IPS DF 4.7 (cell line): ENCODE measurements at regions not wholly inside any gene's neighbourhood (a gene's known extent, or its start where the extent isn't known, plus 50 kb on each side); places are given as distances from the start of the nearest gene placed in this dataset.
"Not testable (repeated sequence)": the region's sequence is repeated elsewhere in the genome, so short reads cannot be mapped to it uniquely, and the experiment has no call there.

Source experiments
- DNase-seq: peaks from one replicate; pipeline ENCODE4 v3.0.0-alpha.2; 2013; ENCODE audit warnings: low spot score; ENCODE audit errors: extremely low read depth

DNA sequence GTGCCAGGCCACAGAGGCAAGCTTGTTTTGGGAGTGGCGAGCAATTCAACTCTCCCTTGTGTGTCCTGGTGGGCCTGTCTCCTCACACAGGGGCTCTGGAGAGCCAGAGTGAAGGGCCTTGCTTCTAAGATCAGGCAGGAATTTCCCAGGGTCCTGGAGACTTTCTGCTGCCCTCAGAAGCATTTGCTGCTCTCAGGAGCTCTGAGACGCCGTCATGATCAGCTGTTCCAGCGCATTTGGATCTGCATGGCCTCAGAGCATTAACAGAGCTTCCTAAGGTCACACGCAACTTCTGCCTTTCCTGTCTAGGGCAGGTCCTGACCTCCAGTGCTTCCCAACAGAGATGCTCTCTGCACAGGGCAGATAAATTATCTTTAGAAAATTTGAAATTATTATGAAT, 52.2 kb upstream of the C10orf90 start:
- DNase-seq = no peak

- DNase-seq = no peak
These were observed 52.7 kb upstream of the C10orf90 start for GRCh38 chr10:126723226-126723625.

GRCh38 chr10:126729314-126729870, 58.9 kb upstream of the C10orf90 start:
- DNase-seq = no peak

DNA sequence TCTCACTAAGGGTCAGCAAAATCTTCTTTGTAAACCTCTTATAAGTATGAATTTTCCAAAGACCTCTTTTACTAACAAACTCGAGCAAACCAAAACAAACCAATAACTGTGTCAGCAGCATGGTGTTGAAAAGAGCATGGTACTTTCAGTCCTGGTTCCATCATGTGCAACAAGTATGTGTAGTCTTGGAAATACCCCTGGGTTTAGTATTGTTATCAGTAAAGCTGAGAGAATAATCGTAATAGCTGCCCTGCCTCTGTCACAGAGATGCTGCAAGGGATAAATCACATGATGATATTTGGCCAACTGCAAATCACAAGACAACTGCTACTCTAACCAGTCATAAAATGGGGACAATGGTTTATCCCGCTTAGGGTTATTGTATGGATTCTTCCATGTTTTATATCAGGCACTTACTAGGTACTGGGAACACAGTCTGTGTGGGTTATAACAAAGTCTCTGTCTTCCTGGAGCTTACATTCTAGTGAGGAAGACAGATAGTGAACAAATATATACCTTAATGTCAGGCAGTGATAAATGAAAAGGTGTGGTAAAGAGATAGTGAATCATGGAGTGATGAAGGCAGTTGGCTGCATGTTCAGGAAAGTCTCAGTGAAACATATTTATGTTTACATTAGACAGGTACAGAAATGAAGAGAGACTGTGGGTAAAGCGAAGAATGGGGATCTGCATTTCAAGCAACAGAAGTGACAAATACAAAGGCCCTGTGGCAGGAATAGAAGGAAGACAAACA, 60.5 kb upstream of the C10orf90 start:
- no peak for DNase-seq

- no peak for DNase-seq
These were observed 61.1 kb upstream of the C10orf90 start for GRCh38 chr10:126731610-126731990.

GRCh38 chr10:126732308-126732707, 61.8 kb upstream of the C10orf90 start:
- DNase-seq = no peak

GRCh38 chr10:126732868-126733267, 62.4 kb upstream of the C10orf90 start:
- no peak for DNase-seq

- DNase-seq = no peak
These were observed 63.5 kb upstream of the C10orf90 start for GRCh38 chr10:126734015-126734414.

GRCh38 chr10:126734967-126735366, 64.5 kb upstream of the C10orf90 start:
- no peak for DNase-seq

GRCh38 chr10:126736142-126736541, 65.6 kb upstream of the C10orf90 start:
- no peak for DNase-seq

DNA sequence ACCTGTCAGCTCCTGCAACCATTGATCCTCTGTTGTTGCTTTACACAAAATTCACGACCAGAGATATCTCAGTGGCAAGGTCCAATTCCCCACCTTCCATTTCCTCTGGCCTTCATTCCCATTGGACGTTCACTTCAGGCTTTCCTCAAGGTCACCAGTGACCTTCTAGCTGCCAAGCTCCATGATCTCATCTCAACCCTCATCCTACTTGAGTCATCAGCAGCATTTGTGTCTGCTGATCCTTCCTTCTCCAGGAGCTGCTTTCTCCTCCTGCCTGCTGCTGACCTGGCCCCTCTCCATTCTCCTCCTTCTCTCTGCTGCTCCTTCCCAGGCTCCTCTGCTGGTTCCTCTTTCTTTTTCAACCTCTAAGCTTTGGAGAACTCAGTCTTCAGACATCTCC, 66.2 kb upstream of the C10orf90 start:
- DNase-seq = no peak

DNA sequence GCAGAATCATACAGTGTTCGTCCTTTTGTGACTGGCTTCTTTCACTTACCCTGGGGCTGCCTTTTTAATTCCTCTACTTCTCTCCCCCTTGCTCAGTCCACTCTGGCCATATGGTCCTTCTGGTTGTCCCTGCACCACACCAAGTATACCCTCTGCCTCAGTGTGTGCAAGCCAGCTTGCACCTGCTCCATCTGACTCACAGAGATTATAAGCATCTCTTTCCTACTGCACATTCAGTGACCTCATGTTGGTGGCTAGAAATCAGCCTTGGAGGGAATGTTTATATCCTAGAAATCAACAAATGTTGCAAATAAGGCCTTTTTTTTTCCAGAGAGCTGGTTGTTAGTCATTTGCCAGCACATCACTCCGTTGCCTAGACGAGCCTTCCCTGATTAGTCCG, 67.5 kb upstream of the C10orf90 start:
- no peak for DNase-seq

DNA sequence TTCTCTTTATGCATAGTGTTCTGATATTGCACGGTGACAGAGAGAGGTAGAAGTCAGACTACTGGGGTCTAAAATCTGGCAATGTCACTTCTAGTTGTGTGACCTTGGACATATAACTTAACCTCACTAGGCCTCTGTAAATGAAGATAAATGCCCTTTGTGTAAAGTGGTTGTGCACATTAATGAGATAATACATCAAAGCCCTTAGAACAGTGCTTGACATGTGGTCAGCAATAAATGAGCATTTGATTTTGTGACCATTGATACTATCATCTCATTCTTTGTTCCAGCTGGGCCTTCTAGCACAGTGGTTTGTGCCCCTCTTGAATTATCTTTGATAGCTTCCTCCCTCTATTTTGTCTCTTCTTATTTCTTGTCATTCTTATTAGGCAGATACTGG, 74.1 kb upstream of the C10orf90 start:
- DNase-seq = no peak

- DNase-seq = peak; percentile 75
These were observed 78.6 kb upstream of the C10orf90 start for GRCh38 chr10:126749015-126749655.

DNA sequence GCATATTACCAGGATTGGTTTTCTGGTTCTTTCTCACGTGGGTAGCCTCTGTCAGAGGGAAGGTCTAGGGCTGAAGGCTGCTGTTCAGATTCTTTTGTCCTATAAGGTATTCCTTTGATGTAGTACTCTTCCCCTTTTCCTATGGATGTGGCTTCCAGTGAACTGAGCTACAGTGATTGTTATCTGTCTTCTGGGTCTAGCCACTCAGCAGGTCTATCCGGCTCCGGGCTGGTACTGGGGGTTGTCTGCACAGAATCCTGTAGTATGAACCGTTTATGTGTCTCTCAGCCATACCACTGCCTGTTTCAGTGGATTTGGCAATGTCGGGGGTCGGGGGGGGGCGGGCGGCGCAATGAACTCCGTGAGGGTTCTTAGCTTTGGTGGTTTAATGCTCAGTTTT, 84.5 kb upstream of the C10orf90 start:
- DNase-seq = no peak

GRCh38 chr10:126758867-126759266, 88.4 kb upstream of the C10orf90 start:
- DNase-seq = no peak

DNA sequence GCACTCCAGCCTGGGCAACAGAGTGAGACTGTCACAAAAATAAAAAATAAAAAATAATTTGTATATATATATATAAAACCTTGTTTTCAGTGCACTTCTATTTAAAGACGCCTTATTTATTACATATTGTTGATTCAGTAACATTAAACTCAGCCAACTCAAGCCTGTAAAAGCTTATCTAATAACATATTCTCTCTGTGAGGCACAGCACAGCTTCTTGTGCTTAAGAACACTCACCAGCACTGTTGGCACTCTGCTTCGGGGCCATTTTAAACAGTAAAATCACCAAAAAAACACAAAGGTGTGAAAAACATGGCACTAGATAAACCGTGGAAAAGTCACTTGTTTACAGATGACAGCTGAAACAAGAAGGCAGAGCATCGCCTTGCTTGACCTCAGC, 89.0 kb upstream of the C10orf90 start:
- no peak for DNase-seq

DNA sequence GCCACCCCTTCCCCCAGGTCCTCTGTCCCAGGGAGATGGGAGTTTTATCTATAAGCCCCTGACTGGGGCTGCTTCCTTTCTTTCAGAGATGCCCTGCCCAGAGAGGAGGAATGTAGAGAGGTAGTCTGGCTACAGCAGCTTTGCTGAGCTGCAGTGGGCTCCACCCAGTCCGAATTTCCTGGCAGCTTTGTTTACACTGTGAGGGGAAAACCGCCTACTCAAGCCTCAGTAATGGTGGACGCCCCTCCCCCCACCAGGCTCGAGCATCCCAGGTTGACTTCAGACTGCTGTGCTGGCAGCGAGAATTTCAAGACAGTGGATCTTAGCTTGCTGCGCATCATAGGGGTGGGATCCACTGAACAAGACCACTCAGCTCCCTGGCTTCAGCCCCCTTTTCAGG, 96.2 kb upstream of the C10orf90 start:
- not testable (repeated sequence) for DNase-seq

GRCh38 chr10:126770809-126771208, 100.3 kb upstream of the C10orf90 start:
- DNase-seq = no peak

DNA sequence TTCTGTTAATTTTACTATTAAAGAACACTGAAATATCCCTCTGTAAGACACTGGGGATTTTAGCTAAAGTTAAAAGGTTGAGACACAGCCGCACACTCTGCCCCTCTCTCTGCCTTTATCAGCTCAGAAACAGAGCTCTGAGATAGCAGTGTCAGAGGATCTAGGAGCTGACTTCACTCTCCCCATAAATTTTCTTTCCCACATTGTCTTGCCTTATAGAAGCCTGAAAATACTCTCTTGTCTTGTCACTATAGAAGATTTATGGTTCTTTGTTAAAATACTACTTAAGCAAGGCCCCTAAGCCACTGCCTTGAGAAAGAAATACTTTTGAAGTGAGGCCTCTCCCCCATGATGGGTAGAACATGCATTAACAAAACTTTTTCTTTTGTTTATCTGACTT, 105.7 kb upstream of the C10orf90 start:
- no peak for DNase-seq

DNA sequence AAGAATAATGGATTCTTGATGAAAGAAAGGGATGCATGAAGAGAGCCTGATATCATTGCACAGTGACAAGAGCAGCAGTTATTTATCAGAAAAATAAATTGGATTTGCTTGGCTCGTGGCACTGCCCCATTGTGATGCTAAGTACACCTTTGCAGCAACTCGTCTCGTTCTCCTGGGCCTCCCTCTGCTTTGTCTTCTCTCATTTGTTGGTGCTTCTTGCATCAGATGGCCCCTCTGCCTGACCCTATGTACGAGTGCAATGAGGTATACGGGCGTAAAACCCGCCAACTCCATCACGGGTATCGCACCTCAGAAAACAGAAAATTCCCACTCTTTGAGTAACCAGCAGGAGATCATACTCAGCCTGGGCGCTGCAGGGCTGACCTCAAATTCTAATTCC, 107.2 kb upstream of the C10orf90 start:
- DNase-seq = no peak

DNA sequence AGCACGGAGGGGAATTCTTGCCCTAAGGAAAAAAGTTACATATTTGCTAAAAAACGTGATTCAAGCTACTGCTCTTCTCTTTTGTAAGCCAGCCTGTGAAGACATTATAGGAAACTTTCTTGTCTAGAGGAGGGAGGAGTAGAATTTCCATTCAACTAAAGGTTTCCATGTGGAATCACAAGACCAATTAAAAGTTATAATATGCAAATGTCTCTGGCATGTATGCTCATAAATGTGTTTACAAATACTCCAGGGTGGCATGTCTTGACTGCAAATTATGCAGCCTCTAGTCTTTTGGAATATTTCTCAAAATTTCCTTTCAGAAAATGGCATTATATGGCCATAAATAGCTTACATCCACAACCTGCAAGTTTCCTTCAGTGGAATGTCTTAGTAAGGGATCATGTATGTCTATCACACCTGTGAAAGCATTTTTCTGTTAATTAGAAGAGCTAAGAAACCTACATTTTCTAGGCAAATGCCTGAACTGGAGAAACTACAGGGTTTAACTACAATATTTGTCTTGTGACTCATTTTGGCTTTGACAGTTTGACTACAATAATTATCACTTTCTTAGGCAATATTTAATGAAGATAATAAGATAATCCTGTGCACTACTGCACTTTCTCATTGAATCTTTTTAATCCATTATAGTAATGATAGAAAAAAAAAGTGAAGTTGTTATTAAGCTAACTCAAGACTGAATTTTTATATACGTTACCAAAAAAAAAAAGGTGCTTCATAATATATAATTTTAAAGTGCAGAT, 111.1 kb upstream of the C10orf90 start:
- DNase-seq = no peak
